A549 (cell line): ENCODE measurements at regions not wholly inside any gene's neighbourhood (a gene's known extent, or its start where the extent isn't known, plus 50 kb on each side); places are given as distances from the start of the nearest gene placed in this dataset.
A peak's percentile ranks its signal among the peaks of the same experiment; 100 is the strongest.

Experiments
- ATAC-seq, 2 experiments: fragments of 200-7000 bp in 1 of 2; fragments of >200 bp in 1 of 2; cut with Nextera tagmentation in 1 of 2; cut with Tn5 transposase in 1 of 2; 3 replicates each; pipeline versions ENCODE4 v1.8.0 to v1.9.1; 2018 to 2020; ENCODE audit warnings: mild to moderate bottlenecking in 1 of 2, moderate library complexity in 1 of 2
- CTCF ChIA-PET: fragments of 300-600 bp; sonication (Branson Sonifier 250); formaldehyde crosslinking; extraction: SDS; loops from one replicate; lab custom pipeline; 2021; ENCODE audit warnings: antibody characterized with exemption, inconsistent platforms; lab: Yijun Ruan, JAX
- POLR2A ChIA-PET: fragments of 350-600 bp; formaldehyde crosslinking; extraction: SDS; loops from one replicate; lab custom pipeline; 2021; ENCODE audit warnings: antibody characterized with exemption, inconsistent platforms; lab: Yijun Ruan, JAX
- DNase-seq, 2 experiments: peaks; one replicate each; pipeline versions ENCODE4 v3.0.0 to v3.0.0-alpha.2; 2011 to 2016; ENCODE audit warnings: low read depth in 1 of 2, low spot score in 1 of 2
- FAIRE-seq: peaks from 2 replicates; lab custom pipeline; 2011; peaks lifted over from hg19 to GRCh38; lab: Jason Lieb, UNC
- H3K27ac ChIP-seq, 2 experiments: fragments of >200 bp; sonication (Bioruptor Twin); formaldehyde crosslinking; 3 replicates each; pipeline ENCODE4 v1.5.1; 2016 to 2017
- H3K4me1 ChIP-seq: fragments of >200 bp; sonication (Bioruptor Twin); formaldehyde crosslinking; 3 replicates; pipeline ENCODE4 v1.6.1; 2016
- H3K4me2 ChIP-seq: fragments of >200 bp; sonication (Bioruptor Twin); formaldehyde crosslinking; 3 replicates; pipeline ENCODE4 v1.6.1; 2016
- H3K4me3 ChIP-seq: fragments of >200 bp; sonication (Bioruptor Twin); formaldehyde crosslinking; 3 replicates; pipeline ENCODE4 v1.5.1; 2016
- H3K9me3 ChIP-seq: fragments of >200 bp; sonication (Bioruptor Twin); formaldehyde crosslinking; 3 replicates; pipeline ENCODE4 v1.6.1; 2016
- ATOH8 ChIP-seq: fragments of 250-450 bp; sonication (Bioruptor Pico); IDR thresholded peaks from 2 replicates; pipeline ENCODE4 v1.5.0; 2020; ENCODE audit warnings: low read depth, mild to moderate bottlenecking, moderate library complexity
- BHLHE40 ChIP-seq: IDR thresholded peaks from 2 replicates; pipeline ENCODE4 v1.6.1; 2012; ENCODE audit warnings: low read depth, low read length, inconsistent platforms
- CBX2 ChIP-seq: fragments of 200-600 bp; sonication (generic); IDR thresholded peaks from 2 replicates; pipeline ENCODE4 v1.6.1; 2016; ENCODE audit warnings: low read depth, mild to moderate bottlenecking, borderline replicate concordance
- CEBPB ChIP-seq, 2 experiments: fragments of >200 bp in 1 of 2; sonication (Bioruptor Twin) in 1 of 2; formaldehyde crosslinking in 1 of 2; IDR thresholded peaks; 2 replicates each; pipeline ENCODE4 v1.6.1; 2012 to 2016
- CHD2 ChIP-seq: fragments of 150-350 bp; IDR thresholded peaks from 2 replicates; pipeline ENCODE4 v1.6.1; 2014; ENCODE audit warnings: low read length; ENCODE audit not compliant: partially characterized antibody
- EHF ChIP-seq: fragments of 250-450 bp; sonication (Bioruptor Pico); IDR thresholded peaks from 2 replicates; pipeline ENCODE4 v1.5.0; 2020; ENCODE audit warnings: mild to moderate bottlenecking
- ELK1 ChIP-seq: fragments of 150-350 bp; IDR thresholded peaks from 2 replicates; pipeline ENCODE4 v1.6.1; 2014; ENCODE audit warnings: low read depth, mild to moderate bottlenecking, low read length
- EP300 ChIP-seq, 2 experiments: fragments of >200 bp; sonication (Bioruptor Twin); formaldehyde crosslinking; IDR thresholded peaks; 2 replicates in 1 of 2; 3 replicates in 1 of 2; pipeline ENCODE4 v1.6.1; 2016 to 2017
- ESRRA ChIP-seq: fragments of 150-350 bp; IDR thresholded peaks from 2 replicates; pipeline ENCODE4 v1.6.1; 2014; ENCODE audit warnings: mild to moderate bottlenecking, low read length, borderline replicate concordance
- FOSB ChIP-seq: fragments of 250-450 bp; sonication (Bioruptor Pico); IDR thresholded peaks from 2 replicates; pipeline ENCODE4 v1.5.0; 2020; ENCODE audit warnings: mild to moderate bottlenecking, moderate library complexity
- GATA3 ChIP-seq: IDR thresholded peaks from 2 replicates; pipeline ENCODE4 v1.6.1; 2012; ENCODE audit warnings: borderline replicate concordance
- HEYL ChIP-seq: fragments of 250-450 bp; sonication (Bioruptor Pico); IDR thresholded peaks from 2 replicates; pipeline ENCODE4 v1.8.0; 2021; ENCODE audit warnings: mild to moderate bottlenecking, moderate library complexity
- HOXB13 ChIP-seq: fragments of 250-450 bp; sonication (Bioruptor Pico); IDR thresholded peaks from 2 replicates; pipeline ENCODE4 v1.5.0; 2020; ENCODE audit warnings: low read depth, mild to moderate bottlenecking, moderate library complexity
- HOXB5 ChIP-seq: fragments of 250-450 bp; sonication (Bioruptor Pico); IDR thresholded peaks from 2 replicates; pipeline ENCODE4 v1.5.0; 2020; ENCODE audit warnings: mild to moderate bottlenecking, moderate library complexity
- JUNB ChIP-seq: fragments of >200 bp; sonication (Bioruptor Twin); formaldehyde crosslinking; IDR thresholded peaks from 2 replicates; pipeline ENCODE4 v1.6.1; 2016
- KDM1A ChIP-seq: fragments of 200-600 bp; sonication (generic); IDR thresholded peaks from 2 replicates; pipeline ENCODE4 v1.6.1; 2016; ENCODE audit warnings: low read depth, mild to moderate bottlenecking
- MYC ChIP-seq: IDR thresholded peaks from 2 replicates; pipeline ENCODE4 v1.6.1; 2012; ENCODE audit warnings: mild to moderate bottlenecking, inconsistent platforms, low read length, improper control_type of control experiment, borderline replicate concordance
- PHF8 ChIP-seq: fragments of 200-600 bp; sonication (generic); IDR thresholded peaks from 2 replicates; pipeline ENCODE4 v1.6.1; 2016; ENCODE audit warnings: low read depth, mild to moderate bottlenecking, antibody characterized with exemption, moderate library complexity, borderline replicate concordance
- POLR2A ChIP-seq: IDR thresholded peaks from 2 replicates; pipeline ENCODE4 v1.6.1; 2012; ENCODE audit warnings: mild to moderate bottlenecking, low read length
- RFX5 ChIP-seq: fragments of 450-650 bp; IDR thresholded peaks from 2 replicates; pipeline ENCODE4 v1.7.1; 2014; ENCODE audit warnings: antibody characterized with exemption, mild to moderate bottlenecking, moderate library complexity
- RNF2 ChIP-seq: fragments of 200-600 bp; sonication (generic); IDR thresholded peaks from 2 replicates; pipeline ENCODE4 v1.6.1; 2016; ENCODE audit warnings: low read depth, mild to moderate bottlenecking, antibody characterized with exemption, moderate library complexity, borderline replicate concordance
- SMC3 ChIP-seq: fragments of >200 bp; sonication (Bioruptor Twin); formaldehyde crosslinking; IDR thresholded peaks from 3 replicates; pipeline ENCODE4 v1.6.1; 2018; ENCODE audit warnings: inconsistent platforms
- SREBF2 ChIP-seq: fragments of 450-650 bp; IDR thresholded peaks from 2 replicates; pipeline ENCODE4 v1.6.1; 2014; ENCODE audit warnings: mild to moderate bottlenecking, moderate library complexity
- TFCP2L1 ChIP-seq: fragments of 250-450 bp; sonication (Bioruptor Pico); IDR thresholded peaks from 2 replicates; pipeline ENCODE4 v1.5.0; 2021; ENCODE audit warnings: mild to moderate bottlenecking
- USF2 ChIP-seq: fragments of 450-650 bp; IDR thresholded peaks from 2 replicates; pipeline ENCODE4 v1.6.1; 2014; ENCODE audit warnings: antibody characterized with exemption
- ZC3H11A ChIP-seq: fragments of 450-650 bp; IDR thresholded peaks from 2 replicates; pipeline ENCODE4 v1.6.1; 2014; ENCODE audit warnings: antibody characterized with exemption, mild to moderate bottlenecking
- WGBS: methylation state at CpG from one replicate; pipeline ENCODE4 v1.1.6; 2017; ENCODE audit errors: missing lambda C conversion rate; 5-methylcytosine and 5-hydroxymethylcytosine counted together

GRCh38 chr12:25320123-25321006, 69.6 kb upstream of the KRAS start:
- H3K4me3 ChIP-seq, result no peak overlapping the region
- CTCF ChIA-PET, result interaction anchor here (0.6 to 1.4 kb wide), 4 partner anchors 12 to 1983 kb away, joined by 3 to 4 read pairs (median 4); no protein-coding TSS in a partner anchor
- H3K27ac ChIP-seq, result no peak overlapping the region
- DNase-seq (no peak), ATAC-seq (no peak), FAIRE-seq (no peak)
- H3K4me1 ChIP-seq, result no peaks in the 10 kb centered on the region
- POLR2A ChIA-PET, result no interaction called here
- H3K4me2 ChIP-seq, result no peak overlapping the region
- 46% methylated on average over 5 of the region's 5 CpGs for WGBS
- TF ChIP-seq TFCP2L1 (CRISPR knock-in tag) (no peak), KDM1A (no peak), ELK1 (no peak), PHF8 (no peak), GATA3 (no peak), CBX2 (no peak), MYC (no peak), SMC3 (no peak), RNF2 (no peak), JUNB (no peak), BHLHE40 (no peak), SREBF2 (no peak), HOXB13 (CRISPR knock-in tag) (no peak), RFX5 (no peak)
- TF ChIP-seq, all 56 proteins: peak for 0
- no peaks in the 10 kb centered on the region for H3K9me3 ChIP-seq

- ChIA-PET POLR2A (interaction anchor here (0.6 kb wide), 1 partner anchor 14 kb away, joined by 11 read pairs; no protein-coding TSS in a partner anchor), CTCF (interaction anchor here (0.6 to 1.4 kb wide), 3 partner anchors 11 to 1983 kb away, joined by 3 to 4 read pairs (median 3); no protein-coding TSS in a partner anchor)
- no peak for ATAC-seq
- no peak for DNase-seq
- Histone ChIP-seq H3K4me2 (no peak overlapping the region), H3K27ac (no peak overlapping the region), H3K4me3 (no peak overlapping the region), H3K9me3 (no peaks in the 10 kb centered on the region), H3K4me1 (no peaks in the 10 kb centered on the region)
- 83% methylated on average over 7 of the region's 7 CpGs for WGBS
- no peak for TF ChIP-seq KDM1A
- TF ChIP-seq CEBPB (IDR thresholded peaks at IDR 0.05), result peak in 1 of 2 experiments; percentile 10; a peak in 1 of 4 replicates
- no peak for FAIRE-seq
Measured at GRCh38 chr12:25319233-25319984, 68.7 kb upstream of the KRAS start.

- 54% methylated on average over 4 of the region's 4 CpGs for WGBS
- H3K4me3 ChIP-seq, result no peak overlapping the region
- DNase-seq (no peak), FAIRE-seq (no peak), ATAC-seq (no peak)
- no peak overlapping the region for H3K4me2 ChIP-seq
- no peaks in the 10 kb centered on the region for H3K9me3 ChIP-seq
- POLR2A ChIA-PET, result no interaction called here
- CTCF ChIA-PET, result interaction anchor here (0.6 to 1.7 kb wide), 2 partner anchors 9 to 26 kb away, joined by 3 to 4 read pairs; no protein-coding TSS in a partner anchor
- no peak overlapping the region for H3K27ac ChIP-seq
- H3K4me1 ChIP-seq, result no peaks in the 10 kb centered on the region
- TF ChIP-seq HOXB13 (CRISPR knock-in tag) (no peak), EHF (CRISPR knock-in tag) (no peak), ATOH8 (no peak), GATA3 (no peak), PHF8 (no peak), KDM1A (no peak), CHD2 (no peak), MYC (no peak), FOSB (CRISPR knock-in tag) (no peak), EP300 (IDR thresholded peaks at IDR 0.05) (no peak), POLR2A (no peak), HOXB5 (CRISPR knock-in tag) (no peak), ESRRA (no peak), ZC3H11A (no peak), HEYL (CRISPR knock-in tag) (no peak), SREBF2 (no peak), USF2 (no peak)
Measured at GRCh38 chr12:25317553-25317952, 66.8 kb upstream of the KRAS start.
